CD14-positive monocyte (primary cell): ENCODE measurements at regions not wholly inside any gene's neighbourhood (a gene's known extent, or its start where the extent isn't known, plus 50 kb on each side); places are given as distances from the start of the nearest gene placed in this dataset.

Source experiments
- DNase-seq, 3 donors: peaks; one replicate each; pipeline ENCODE4 v3.0.0-alpha.2; 2011 to 2022
- H2AFZ ChIP-seq: 2 replicates; pipeline ENCODE4 v1.6.0; 2012; ENCODE audit warnings: mild to moderate bottlenecking, low read depth, low read length, inconsistent platforms; ENCODE audit not compliant: insufficient read depth, poor library complexity, severe bottlenecking
- H3K27ac ChIP-seq, 2 donors: 1 replicate in 1 of 2; 2 replicates in 1 of 2; pipeline ENCODE4 v1.5.1; 2012 to 2013; ENCODE audit warnings: low read length in 2 of 2, control low read depth in 1 of 2, inconsistent platforms in 1 of 2, low read depth in 1 of 2, mild to moderate bottlenecking in 1 of 2
- H3K27me3 ChIP-seq, 2 donors: one replicate each; pipeline versions ENCODE4 v1.6.0 to v1.6.1; 2011 to 2013; ENCODE audit warnings: low read length in 2 of 2; ENCODE audit not compliant: control insufficient read depth in 2 of 2, insufficient read depth in 2 of 2
- H3K36me3 ChIP-seq, 2 donors: replicated peaks in 1 of 2; 1 replicate in 1 of 2; 2 replicates in 1 of 2; pipeline versions ENCODE4 v1.5.1 to v1.6.1; 2012 to 2013; ENCODE audit warnings: low read length in 2 of 2, control low read depth in 1 of 2, inconsistent platforms in 1 of 2, mild to moderate bottlenecking in 1 of 2; ENCODE audit not compliant: insufficient read depth in 2 of 2, control insufficient read depth in 1 of 2
- H3K4me1 ChIP-seq, 2 donors: 1 replicate in 1 of 2; 2 replicates in 1 of 2; pipeline versions ENCODE4 v1.5.1 to v1.6.1; 2012 to 2013; ENCODE audit warnings: low read length in 2 of 2, control low read depth in 1 of 2, inconsistent platforms in 1 of 2, mild to moderate bottlenecking in 1 of 2, moderate library complexity in 1 of 2; ENCODE audit not compliant: insufficient read depth in 2 of 2, control insufficient read depth in 1 of 2
- H3K4me2 ChIP-seq: replicated peaks from 2 replicates; pipeline ENCODE3; 2012; ENCODE audit warnings: low read length, moderate library complexity, mild to moderate bottlenecking; ENCODE audit not compliant: poor library complexity, severe bottlenecking; ENCODE audit errors: extremely low read depth
- H3K4me3 ChIP-seq, 3 experiments: fragments of 200-600 bp in 1 of 3; sonication (generic) in 1 of 3; replicated peaks in 1 of 3; 1 replicate in 2 of 3; 2 replicates in 1 of 3; pipeline ENCODE4 v1.5.1; 2011 to 2013; ENCODE audit warnings: low read length in 3 of 3, mild to moderate bottlenecking in 3 of 3, control low read depth in 2 of 3, low read depth in 2 of 3, inconsistent platforms in 1 of 3, moderate library complexity in 1 of 3
- H3K79me2 ChIP-seq: 2 replicates; pipeline ENCODE4 v1.6.0; 2012; ENCODE audit warnings: mild to moderate bottlenecking, control low read depth, inconsistent platforms, low read length, moderate library complexity; ENCODE audit not compliant: insufficient read depth
- H3K9ac ChIP-seq: 2 replicates; pipeline ENCODE4 v1.6.0; 2017; ENCODE audit warnings: low read length, mild to moderate bottlenecking; ENCODE audit not compliant: insufficient read depth, poor library complexity, severe bottlenecking
- H3K9me3 ChIP-seq, 2 donors: replicated peaks in 1 of 2; 1 replicate in 1 of 2; 2 replicates in 1 of 2; pipeline versions ENCODE4 v1.5.1 to v1.6.1; 2012 to 2013; ENCODE audit warnings: low read length in 2 of 2, control low read depth in 1 of 2; ENCODE audit not compliant: control insufficient read depth in 1 of 2, insufficient read depth in 1 of 2
- H4K20me1 ChIP-seq: 2 replicates; pipeline ENCODE4 v1.6.0; 2012; ENCODE audit warnings: mild to moderate bottlenecking, low read length, control low read depth, moderate library complexity; ENCODE audit not compliant: insufficient read depth
- H3K27ac Mint-ChIP-seq, 7 donors: one replicate each; pipeline ENCODE4 v1.8.0; 2020; ENCODE audit warnings: mild to moderate bottlenecking in 7 of 7, mixed read lengths in 7 of 7, moderate library complexity in 6 of 7, inconsistent platforms in 2 of 7
- H3K27me3 Mint-ChIP-seq, 3 donors: one replicate each; pipeline ENCODE4 v1.8.0; 2021 to 2022; ENCODE audit warnings: low read depth in 3 of 3, mild to moderate bottlenecking in 3 of 3, mixed read lengths in 3 of 3, moderate library complexity in 3 of 3, inconsistent platforms in 1 of 3
- H3K36me3 Mint-ChIP-seq, 2 donors: one replicate each; pipeline ENCODE4 v1.8.0; 2020; ENCODE audit warnings: mixed read lengths in 2 of 2, inconsistent platforms in 1 of 2, mild to moderate bottlenecking in 1 of 2
- H3K4me1 Mint-ChIP-seq: one replicate; pipeline ENCODE4 v1.8.0; 2020; ENCODE audit warnings: mild to moderate bottlenecking, mixed read lengths
- H3K4me3 Mint-ChIP-seq, 2 donors: one replicate each; pipeline ENCODE4 v1.8.0; 2020; ENCODE audit warnings: mild to moderate bottlenecking in 2 of 2, mixed read lengths in 2 of 2, moderate library complexity in 1 of 2
- H3K9me3 Mint-ChIP-seq, 7 donors: one replicate each; pipeline ENCODE4 v1.8.0; 2020 to 2022; ENCODE audit warnings: mixed read lengths in 7 of 7, mild to moderate bottlenecking in 6 of 7, moderate library complexity in 6 of 7, inconsistent platforms in 2 of 7
- CTCF ChIP-seq: fragments of 200-600 bp; IDR thresholded peaks from one replicate; pipeline ENCODE4 v1.8.0; 2022; ENCODE audit warnings: antibody characterized with exemption, mild to moderate bottlenecking
- WGBS: methylation state at CpG from one replicate; pipeline ENCODE4 v1.1.5; 2013; ENCODE audit warnings: missing lambda C conversion rate; ENCODE audit not compliant: insufficient coverage; 5-methylcytosine and 5-hydroxymethylcytosine counted together
- intact Hi-C, 2 donors: fragments of 100-400 bp; cut with micrococcal nuclease; formaldehyde crosslinking; loops; one replicate each; pipeline versions ENCODE4 v1.15.0 to v1.15.1; 2023

GRCh38 chr3:110779581-110779980, 292.0 kb upstream of the NECTIN3 start:
- no peak overlapping the region for H3K9ac ChIP-seq
- DNase-seq, result no peak
- TF ChIP-seq CTCF, result no peak
- H2AFZ ChIP-seq, result no peak overlapping the region
- peaks cover 0 to 2% of the 10 kb centered on the region in 2 donors for H3K9me3 ChIP-seq
- no peaks in the 10 kb centered on the region for H3K79me2 ChIP-seq
- no peaks in the 10 kb centered on the region for H3K36me3 ChIP-seq
- no peaks in the 10 kb centered on the region for H3K4me1 Mint-ChIP-seq
- no peak overlapping the region for H3K27ac Mint-ChIP-seq
- no peak overlapping the region for H3K4me3 ChIP-seq
- no peak overlapping the region for H3K4me3 Mint-ChIP-seq
- no peaks in the 10 kb centered on the region for H3K27me3 Mint-ChIP-seq
- H3K27ac ChIP-seq, result no peak overlapping the region
- no peaks in the 10 kb centered on the region for H3K4me1 ChIP-seq
- WGBS, result no CpG with 5 or more reads among the region's 2 CpGs
- peaks cover 0 to 4% (median 0%) of the 10 kb centered on the region in 7 donors for H3K9me3 Mint-ChIP-seq
- H4K20me1 ChIP-seq, result no peaks in the 10 kb centered on the region
- no peak overlapping the region for H3K4me2 ChIP-seq
- no peaks in the 10 kb centered on the region for H3K36me3 Mint-ChIP-seq
- intact Hi-C loops, result no loop called here
- no peaks in the 10 kb centered on the region for H3K27me3 ChIP-seq

- Mint-ChIP-seq H3K4me1 (no peaks in the 10 kb centered on the region), H3K36me3 (no peaks in the 10 kb centered on the region), H3K4me3 (no peak overlapping the region), H3K9me3 (peaks cover 0 to 3% (median 0%) of the 10 kb centered on the region in 7 donors), H3K27me3 (no peaks in the 10 kb centered on the region), H3K27ac (no peak overlapping the region)
- peaks cover 0 to 2% of the 10 kb centered on the region in 2 donors for H3K9me3 ChIP-seq
- no peak overlapping the region for H2AFZ ChIP-seq
- intact Hi-C loops, result no loop called here
- no peak overlapping the region for H3K4me2 ChIP-seq
- H3K27me3 ChIP-seq, result no peaks in the 10 kb centered on the region
- H3K9ac ChIP-seq, result no peak overlapping the region
- no peak for DNase-seq
- H3K36me3 ChIP-seq, result no peaks in the 10 kb centered on the region
- H3K79me2 ChIP-seq, result no peaks in the 10 kb centered on the region
- no peak overlapping the region for H3K27ac ChIP-seq
- no peak for TF ChIP-seq CTCF
- no peaks in the 10 kb centered on the region for H3K4me1 ChIP-seq
- no peak overlapping the region for H3K4me3 ChIP-seq
- WGBS, result no CpG with 5 or more reads among the region's 3 CpGs
- no peaks in the 10 kb centered on the region for H4K20me1 ChIP-seq
These were observed 288.1 kb upstream of the NECTIN3 start for GRCh38 chr3:110783541-110783940.
